Spleen (tissue), 11 donors: ENCODE measurements at regions not wholly inside any gene's neighbourhood (a gene's known extent, or its start where the extent isn't known, plus 50 kb on each side); places are given as distances from the start of the nearest gene placed in this dataset.

Experiments
- DNase-seq: peaks from one replicate; pipeline ENCODE4 v3.0.0-alpha.2; 2020
- H3K27ac ChIP-seq, 8 donors: fragments of 200-600 bp; sonication (generic) in 7 of 8; 1 replicate in 4 of 8; 2 replicates in 4 of 8; pipeline versions ENCODE4 v1.5.0 to v1.8.0; 2016 to 2021; ENCODE audit warnings: inconsistent platforms in 4 of 8, mild to moderate bottlenecking in 4 of 8, moderate library complexity in 1 of 8
- H3K27me3 ChIP-seq, 7 donors: fragments of 200-600 bp; sonication (generic) in 6 of 7; replicated peaks in 1 of 7; 1 replicate in 4 of 7; 2 replicates in 3 of 7; pipeline versions ENCODE4 v1.5.0 to v1.8.0; 2016 to 2021; ENCODE audit warnings: inconsistent platforms in 3 of 7, mild to moderate bottlenecking in 1 of 7
- H3K36me3 ChIP-seq, 6 donors: fragments of 200-600 bp; sonication (generic) in 5 of 6; 1 replicate in 4 of 6; 2 replicates in 2 of 6; pipeline versions ENCODE4 v1.5.0 to v1.8.0; 2016 to 2021; ENCODE audit warnings: inconsistent platforms in 2 of 6
- H3K4me1 ChIP-seq, 6 donors: fragments of 200-600 bp; sonication (generic) in 5 of 6; 1 replicate in 3 of 6; 2 replicates in 3 of 6; pipeline versions ENCODE4 v1.5.0 to v1.8.0; 2016 to 2021; ENCODE audit warnings: inconsistent platforms in 3 of 6
- H3K4me3 ChIP-seq, 8 donors: fragments of 200-600 bp; sonication (generic) in 7 of 8; 1 replicate in 4 of 8; 2 replicates in 4 of 8; pipeline versions ENCODE4 v1.5.0 to v1.8.0; 2016 to 2021; ENCODE audit warnings: inconsistent platforms in 4 of 8, mild to moderate bottlenecking in 4 of 8, moderate library complexity in 2 of 8
- H3K9me3 ChIP-seq, 8 donors: fragments of 200-600 bp; sonication (generic) in 7 of 8; 1 replicate in 4 of 8; 2 replicates in 4 of 8; pipeline versions ENCODE4 v1.5.0 to v1.8.0; 2016 to 2021; ENCODE audit warnings: inconsistent platforms in 4 of 8
- POLR2A ChIP-seq, 3 donors: fragments of 450-650 bp; IDR thresholded peaks; one replicate each; pipeline ENCODE4 v1.5.1; 2017; ENCODE audit warnings: antibody characterized with exemption in 3 of 3, mild to moderate bottlenecking in 1 of 3
- POLR2AphosphoS5 ChIP-seq, 3 donors: sonication (generic); formaldehyde crosslinking; IDR thresholded peaks; one replicate each; pipeline ENCODE4 v1.5.1; 2017; ENCODE audit warnings: antibody characterized with exemption in 3 of 3
- WGBS, 5 donors: extraction: QIAGEN DNeasy Blood & Tissue Kit in 3 of 5; methylation state at CpG; one replicate each; pipeline versions ENCODE4 v1.1.5 to v1.1.7; 2013 to 2018; 5-methylcytosine and 5-hydroxymethylcytosine counted together
- intact Hi-C: fragments of 100-400 bp; cut with DNase I; formaldehyde crosslinking; loops from one replicate; pipeline ENCODE4 v1.15.0; 2023; ENCODE audit warnings: low total_unique reads
- TF ChIP-seq, protein P1 (sequence below), 11 experiments: fragments of 200-600 bp in 7 of 11; fragments of 450-650 bp in 4 of 11; sonication (generic) in 4 of 11; IDR thresholded peaks in 8 of 11; conservative IDR thresholded peaks in 3 of 11; 1 replicate in 7 of 11; 2 replicates in 4 of 11; pipeline versions ENCODE4 v1.4.0 to v1.8.0; 2016 to 2021; ENCODE audit warnings: antibody characterized with exemption in 11 of 11, inconsistent platforms in 4 of 11, mild to moderate bottlenecking in 1 of 11
- donor health status: healthy with polysubstance abuse.
- donor health status: DM: no; HTN: no; CAD: no; lungs with moderate emphysema.
- donor health status: DM: no; HTN: no; CAD: no.
- donor health status: Bipolar disorder and iron deficiency.
- donor health status: healthy.
- donor health status: DM: no; HTN: no; CAD: no.
- donor health status: DM: yes; HTN: yes; CAD: no.

DNA sequence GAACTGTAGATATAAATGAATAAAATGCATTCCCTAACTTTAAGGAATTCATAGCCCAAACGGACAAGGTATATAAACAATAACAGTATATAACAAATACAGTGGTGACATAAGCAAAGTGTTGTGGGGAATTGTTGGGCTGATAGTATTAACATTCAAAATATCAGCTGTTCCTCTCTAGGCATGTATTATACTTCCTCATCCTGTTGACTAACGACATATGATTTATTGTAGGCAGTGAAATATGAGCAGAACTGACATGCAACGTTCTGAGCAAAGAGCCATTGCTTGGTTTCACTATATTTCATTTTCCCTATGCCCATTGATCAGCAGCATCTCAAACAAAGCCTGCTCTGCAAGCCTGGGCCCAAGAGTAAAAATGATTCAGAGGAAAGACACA lies 143.9 kb downstream of the PTCHD1 start:
- Histone ChIP-seq H3K27me3 (no peaks in the 10 kb centered on the region), H3K4me1 (no peaks in the 10 kb centered on the region), H3K27ac (no peak overlapping the region), H3K9me3 (peaks cover 0 to 11% (median 0%) of the 10 kb centered on the region in 8 donors), H3K4me3 (no peak overlapping the region), H3K36me3 (no peaks in the 10 kb centered on the region)
- intact Hi-C loops, result no loop called here
- DNase-seq, result no peak
- TF ChIP-seq POLR2AphosphoS5 (IDR thresholded peaks at IDR 0.05) (no peak), POLR2A (IDR thresholded peaks at IDR 0.05) (no peak)
- TF ChIP-seq, protein P1, sequence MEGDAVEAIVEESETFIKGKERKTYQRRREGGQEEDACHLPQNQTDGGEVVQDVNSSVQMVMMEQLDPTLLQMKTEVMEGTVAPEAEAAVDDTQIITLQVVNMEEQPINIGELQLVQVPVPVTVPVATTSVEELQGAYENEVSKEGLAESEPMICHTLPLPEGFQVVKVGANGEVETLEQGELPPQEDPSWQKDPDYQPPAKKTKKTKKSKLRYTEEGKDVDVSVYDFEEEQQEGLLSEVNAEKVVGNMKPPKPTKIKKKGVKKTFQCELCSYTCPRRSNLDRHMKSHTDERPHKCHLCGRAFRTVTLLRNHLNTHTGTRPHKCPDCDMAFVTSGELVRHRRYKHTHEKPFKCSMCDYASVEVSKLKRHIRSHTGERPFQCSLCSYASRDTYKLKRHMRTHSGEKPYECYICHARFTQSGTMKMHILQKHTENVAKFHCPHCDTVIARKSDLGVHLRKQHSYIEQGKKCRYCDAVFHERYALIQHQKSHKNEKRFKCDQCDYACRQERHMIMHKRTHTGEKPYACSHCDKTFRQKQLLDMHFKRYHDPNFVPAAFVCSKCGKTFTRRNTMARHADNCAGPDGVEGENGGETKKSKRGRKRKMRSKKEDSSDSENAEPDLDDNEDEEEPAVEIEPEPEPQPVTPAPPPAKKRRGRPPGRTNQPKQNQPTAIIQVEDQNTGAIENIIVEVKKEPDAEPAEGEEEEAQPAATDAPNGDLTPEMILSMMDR (IDR thresholded peaks at IDR 0.05 in 8 of 11, conservative IDR thresholded peaks at IDR 0.05 in 3 of 11), result no peak
- WGBS, 5 donors, result 29 to 39% (median 32%) methylated on average over 3 of the region's 3 CpGs

DNA sequence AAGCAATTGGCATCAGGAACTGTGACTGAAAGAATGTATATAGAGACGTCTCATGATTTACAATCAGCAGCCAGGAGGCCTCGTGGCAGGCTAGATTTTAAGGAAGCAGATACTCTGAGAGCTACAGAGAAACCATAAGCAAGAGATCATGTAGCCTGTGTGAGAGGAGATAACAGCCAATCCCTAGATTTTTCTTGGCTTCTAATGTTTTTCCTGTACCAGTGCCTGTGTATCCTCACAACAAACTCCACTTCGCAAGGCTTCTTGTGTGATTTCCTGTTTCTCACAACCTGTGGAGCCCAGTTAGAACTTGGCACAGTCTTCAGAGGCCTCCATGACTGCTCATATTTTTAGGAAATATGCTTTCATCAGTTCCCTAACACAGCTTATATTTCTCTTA lies 147.9 kb downstream of the PTCHD1 start:
- no peaks in the 10 kb centered on the region for H3K36me3 ChIP-seq
- no peak for DNase-seq
- peaks cover 0 to 6% (median 0%) of the 10 kb centered on the region in 7 donors for H3K27me3 ChIP-seq

DNA sequence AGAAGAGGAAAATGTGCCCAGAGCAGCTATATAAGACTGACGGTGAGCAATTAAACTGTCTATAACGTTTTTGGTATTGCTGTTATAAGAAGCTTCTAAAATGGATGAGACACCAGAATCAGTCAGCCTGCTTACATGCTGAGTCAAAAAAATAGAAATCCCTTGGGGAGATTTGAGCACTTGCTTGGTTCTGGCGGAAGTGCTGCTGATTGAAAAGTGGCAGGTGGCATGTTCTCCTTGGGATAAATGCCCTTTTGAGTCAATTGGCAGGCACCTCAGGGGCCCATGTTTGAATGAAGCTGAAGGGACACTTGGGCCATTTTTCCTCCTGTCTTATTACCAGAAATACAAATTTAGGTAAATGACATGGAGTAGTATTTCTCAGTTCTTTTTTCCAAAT lies 148.7 kb downstream of the PTCHD1 start:
- H3K4me1 ChIP-seq, result no peaks in the 10 kb centered on the region
- H3K9me3 ChIP-seq, result peaks cover 0 to 30% (median 0%) of the 10 kb centered on the region in 8 donors
- TF ChIP-seq, protein P1 (IDR thresholded peaks at IDR 0.05 in 8 of 11, conservative IDR thresholded peaks at IDR 0.05 in 3 of 11), result no peak
- no peak for TF ChIP-seq POLR2A (IDR thresholded peaks at IDR 0.05)
- TF ChIP-seq POLR2AphosphoS5 (IDR thresholded peaks at IDR 0.05), result no peak
- H3K4me3 ChIP-seq, result no peak overlapping the region
- H3K27me3 ChIP-seq, result peaks cover 0 to 6% (median 0%) of the 10 kb centered on the region in 7 donors
- intact Hi-C loops, result no loop called here
- no peak overlapping the region for H3K27ac ChIP-seq
- WGBS, 5 donors, result 70 to 96% (median 82%) methylated on average over 3 of the region's 3 CpGs
- no peak for DNase-seq
- no peaks in the 10 kb centered on the region for H3K36me3 ChIP-seq

More for the DNA sequence above, 147.9 kb downstream of the PTCHD1 start:
- TF ChIP-seq POLR2AphosphoS5 (IDR thresholded peaks at IDR 0.05) (no peak), POLR2A (IDR thresholded peaks at IDR 0.05) (no peak)
- TF ChIP-seq, protein P1 (IDR thresholded peaks at IDR 0.05 in 8 of 11, conservative IDR thresholded peaks at IDR 0.05 in 3 of 11), result no peak
- Histone ChIP-seq H3K9me3 (peaks cover 0 to 27% (median 0%) of the 10 kb centered on the region in 8 donors), H3K4me1 (no peaks in the 10 kb centered on the region), H3K4me3 (no peak overlapping the region), H3K27ac (no peak overlapping the region)
- intact Hi-C loops, result no loop called here
- 26 to 55% (median 33%) methylated on average over 3 of the region's 3 CpGs for WGBS, 5 donors

DNA sequence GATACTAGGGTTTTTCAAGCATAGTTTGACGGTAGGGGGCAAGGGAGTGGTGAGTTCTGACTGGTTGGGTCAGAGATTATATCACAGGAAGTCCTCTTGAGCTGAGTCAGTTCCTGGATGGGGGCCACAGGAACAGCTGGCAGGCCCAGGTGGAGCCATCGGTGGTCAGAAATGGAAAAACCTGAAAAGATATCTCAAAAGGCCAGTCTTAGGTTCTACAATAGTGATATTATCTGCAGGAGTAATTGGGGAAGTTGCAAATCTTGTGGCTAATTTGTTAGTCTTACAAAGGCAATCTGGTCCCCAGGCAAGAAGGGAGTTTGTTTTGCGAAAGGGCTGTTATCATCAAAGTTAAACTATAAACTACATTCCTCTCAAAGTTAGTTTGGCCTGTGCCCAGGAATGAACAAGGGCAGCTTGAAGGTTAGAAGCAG lies 159.3 kb downstream of the PTCHD1 start:
- Histone ChIP-seq H3K36me3 (no peaks in the 10 kb centered on the region), H3K27me3 (no peaks in the 10 kb centered on the region), H3K27ac (no peak overlapping the region), H3K9me3 (peaks cover 0 to 5% (median 0%) of the 10 kb centered on the region in 8 donors), H3K4me1 (no peaks in the 10 kb centered on the region), H3K4me3 (no peak overlapping the region)
- TF ChIP-seq POLR2A (IDR thresholded peaks at IDR 0.05) (no peak), POLR2AphosphoS5 (IDR thresholded peaks at IDR 0.05) (no peak)
- TF ChIP-seq, protein P1 (IDR thresholded peaks at IDR 0.05 in 8 of 11, conservative IDR thresholded peaks at IDR 0.05 in 3 of 11), result no peak
- intact Hi-C loops, result no loop called here
- DNase-seq, result no peak
- WGBS, 5 donors, result 9 to 32% (median 19%) methylated on average over 3 of the region's 3 CpGs
